ENCODE measurements at regions not wholly inside any gene's neighbourhood (a gene's known extent, or its start where the extent isn't known, plus 50 kb on each side); places are given as distances from the start of the nearest gene placed in this dataset.

GRCh38 chr11:103536335-103536722 lies 427.1 kb downstream of the DYNC2H1 start:
- peak overlapping the region; percentile 93 for H2AFZ ChIP-seq (ENCODE audit: low read length)
- TF ChIP-seq CTCF (IDR thresholded peaks at IDR 0.05; ENCODE audit: extremely low read depth, low read depth, low read length), result no peak
- H3K9me3 ChIP-seq (ENCODE audit: low read depth, low read length), result no peaks in the 10 kb centered on the region
- no peaks in the 10 kb centered on the region for H3K27me3 ChIP-seq (ENCODE audit: insufficient read depth, low read length)
- H3K4me2 ChIP-seq (ENCODE audit: insufficient read depth, low read length), result peak overlapping the region; percentile 74
- H3K27ac ChIP-seq (ENCODE audit: low read depth, low read length), result peak overlapping the region; percentile 46
- DNase-seq (ENCODE audit: insufficient read length, low spot score, missing footprints), result no peak
- peak overlapping the region; percentile 64 for H3K4me3 ChIP-seq (ENCODE audit: insufficient read depth, low read length)
- peaks cover 41% of the 10 kb centered on the region for H3K4me1 ChIP-seq (ENCODE audit: insufficient read depth, low read length)
- no peaks in the 10 kb centered on the region for H3K36me3 ChIP-seq (ENCODE audit: insufficient read depth, low read length)
- no peaks in the 10 kb centered on the region for H4K20me1 ChIP-seq (ENCODE audit: insufficient read depth, low read length)
- H3K79me2 ChIP-seq (ENCODE audit: insufficient read depth, low read length), result no peaks in the 10 kb centered on the region

GRCh38 chr11:103537904-103538502 lies 428.8 kb downstream of the DYNC2H1 start:
- no peaks in the 10 kb centered on the region for H3K27me3 ChIP-seq (ENCODE audit: insufficient read depth, low read length)
- H3K9me3 ChIP-seq (ENCODE audit: low read depth, low read length), result no peaks in the 10 kb centered on the region
- no peak overlapping the region for H3K27ac ChIP-seq (ENCODE audit: low read depth, low read length)
- H3K4me1 ChIP-seq (ENCODE audit: insufficient read depth, low read length), result peaks cover 24% of the 10 kb centered on the region
- DNase-seq (ENCODE audit: insufficient read length, low spot score, missing footprints), result no peak
- H3K4me3 ChIP-seq (ENCODE audit: insufficient read depth, low read length), result no peak overlapping the region
- no peak overlapping the region for H3K4me2 ChIP-seq (ENCODE audit: insufficient read depth, low read length)
- peak; percentile 78 for TF ChIP-seq CTCF (IDR thresholded peaks at IDR 0.05; ENCODE audit: extremely low read depth, low read depth, low read length)
- H4K20me1 ChIP-seq (ENCODE audit: insufficient read depth, low read length), result no peaks in the 10 kb centered on the region
- H2AFZ ChIP-seq (ENCODE audit: low read length), result no peak overlapping the region
- no peaks in the 10 kb centered on the region for H3K36me3 ChIP-seq (ENCODE audit: insufficient read depth, low read length)
- no peaks in the 10 kb centered on the region for H3K79me2 ChIP-seq (ENCODE audit: insufficient read depth, low read length)

- H2AFZ ChIP-seq (ENCODE audit: low read length), result no peak overlapping the region
- H3K4me3 ChIP-seq (ENCODE audit: insufficient read depth, low read length), result no peak overlapping the region
- H3K9me3 ChIP-seq (ENCODE audit: low read depth, low read length), result no peaks in the 10 kb centered on the region
- no peaks in the 10 kb centered on the region for H3K27me3 ChIP-seq (ENCODE audit: insufficient read depth, low read length)
- no peak for TF ChIP-seq CTCF (IDR thresholded peaks at IDR 0.05; ENCODE audit: extremely low read depth, low read depth, low read length)
- H4K20me1 ChIP-seq (ENCODE audit: insufficient read depth, low read length), result no peaks in the 10 kb centered on the region
- no peak overlapping the region for H3K27ac ChIP-seq (ENCODE audit: low read depth, low read length)
- H3K36me3 ChIP-seq (ENCODE audit: insufficient read depth, low read length), result no peaks in the 10 kb centered on the region
- peaks cover 19% of the 10 kb centered on the region for H3K4me1 ChIP-seq (ENCODE audit: insufficient read depth, low read length)
- DNase-seq (ENCODE audit: insufficient read length, low spot score, missing footprints), result no peak
- H3K79me2 ChIP-seq (ENCODE audit: insufficient read depth, low read length), result no peaks in the 10 kb centered on the region
- H3K4me2 ChIP-seq (ENCODE audit: insufficient read depth, low read length), result no peak overlapping the region
Measured at GRCh38 chr11:103539166-103539565, 429.9 kb downstream of the DYNC2H1 start.

GRCh38 chr11:103541186-103541795 lies 432.1 kb downstream of the DYNC2H1 start:
- H3K4me2 ChIP-seq (ENCODE audit: insufficient read depth, low read length), result no peak overlapping the region
- H2AFZ ChIP-seq (ENCODE audit: low read length), result no peak overlapping the region
- no peaks in the 10 kb centered on the region for H4K20me1 ChIP-seq (ENCODE audit: insufficient read depth, low read length)
- no peaks in the 10 kb centered on the region for H3K79me2 ChIP-seq (ENCODE audit: insufficient read depth, low read length)
- H3K27ac ChIP-seq (ENCODE audit: low read depth, low read length), result no peak overlapping the region
- H3K4me1 ChIP-seq (ENCODE audit: insufficient read depth, low read length), result peaks cover 16% of the 10 kb centered on the region
- no peaks in the 10 kb centered on the region for H3K9me3 ChIP-seq (ENCODE audit: low read depth, low read length)
- no peak for DNase-seq (ENCODE audit: insufficient read length, low spot score, missing footprints)
- H3K36me3 ChIP-seq (ENCODE audit: insufficient read depth, low read length), result no peaks in the 10 kb centered on the region
- H3K4me3 ChIP-seq (ENCODE audit: insufficient read depth, low read length), result no peak overlapping the region
- H3K27me3 ChIP-seq (ENCODE audit: insufficient read depth, low read length), result no peaks in the 10 kb centered on the region
- no peak for TF ChIP-seq CTCF (IDR thresholded peaks at IDR 0.05; ENCODE audit: extremely low read depth, low read depth, low read length)
